HEK293T (cell line): ENCODE measurements at regions not wholly inside any gene's neighbourhood (a gene's known extent, or its start where the extent isn't known, plus 50 kb on each side); places are given as distances from the start of the nearest gene placed in this dataset.

Source experiments
- CTCF ChIA-PET: fragments of 350-600 bp; formaldehyde crosslinking; extraction: SDS; loops from one replicate; lab custom pipeline; 2021; ENCODE audit warnings: antibody characterized with exemption, inconsistent platforms; lab: Yijun Ruan, JAX
- POLR2A ChIA-PET: fragments of 350-600 bp; formaldehyde crosslinking; extraction: SDS; loops from one replicate; lab custom pipeline; 2020; ENCODE audit warnings: antibody characterized with exemption, inconsistent platforms; lab: Yijun Ruan, JAX
- DNase-seq: peaks from one replicate; pipeline ENCODE4 v3.0.0; 2012; ENCODE audit warnings: mixed read lengths; ENCODE audit errors: extremely low spot score
- ARNT ChIP-seq: fragments of 450-650 bp; IDR thresholded peaks from 2 replicates; pipeline ENCODE4 v1.6.1; 2017; ENCODE audit warnings: mild to moderate bottlenecking
- BHLHE40 ChIP-seq: fragments of 450-650 bp; IDR thresholded peaks from 2 replicates; pipeline ENCODE4 v1.6.1; 2016; ENCODE audit warnings: mild to moderate bottlenecking, moderate library complexity, borderline replicate concordance
- CTBP1 ChIP-seq: fragments of 450-650 bp; IDR thresholded peaks from 2 replicates; pipeline ENCODE4 v1.6.1; 2016; ENCODE audit warnings: borderline replicate concordance
- ELF4 ChIP-seq: fragments of 450-650 bp; IDR thresholded peaks from 2 replicates; pipeline ENCODE4 v1.6.1; 2017; ENCODE audit warnings: antibody characterized with exemption
- FOXA1 ChIP-seq: fragments of 450-650 bp; IDR thresholded peaks from 2 replicates; pipeline ENCODE4 v1.6.1; 2016; ENCODE audit warnings: mild to moderate bottlenecking
- FOXK2 ChIP-seq: fragments of 450-650 bp; IDR thresholded peaks from 2 replicates; pipeline ENCODE4 v1.6.1; 2016; ENCODE audit warnings: mild to moderate bottlenecking
- FOXM1 ChIP-seq: fragments of 450-650 bp; IDR thresholded peaks from 2 replicates; pipeline ENCODE4 v1.6.1; 2017; ENCODE audit warnings: mild to moderate bottlenecking, borderline replicate concordance
- HDGF ChIP-seq: fragments of 450-650 bp; IDR thresholded peaks from 2 replicates; pipeline ENCODE4 v1.6.1; 2017; ENCODE audit warnings: antibody characterized with exemption, borderline replicate concordance
- L3MBTL2 ChIP-seq: fragments of 450-650 bp; conservative IDR thresholded peaks from 2 replicates; pipeline ENCODE4 v1.6.1; 2016; ENCODE audit warnings: mild to moderate bottlenecking
- LEF1 ChIP-seq: fragments of 450-650 bp; IDR thresholded peaks from 2 replicates; pipeline ENCODE4 v1.6.1; 2017; ENCODE audit warnings: mild to moderate bottlenecking, borderline replicate concordance
- NFRKB ChIP-seq: fragments of 450-650 bp; IDR thresholded peaks from 2 replicates; pipeline ENCODE4 v1.6.1; 2016; ENCODE audit warnings: mild to moderate bottlenecking, moderate library complexity
- PKNOX1 ChIP-seq: fragments of 450-650 bp; IDR thresholded peaks from 2 replicates; pipeline ENCODE4 v1.6.1; 2016
- SP1 ChIP-seq: fragments of 450-650 bp; IDR thresholded peaks from 2 replicates; pipeline ENCODE4 v1.6.1; 2017
- SUZ12 ChIP-seq: fragments of 450-650 bp; IDR thresholded peaks from 2 replicates; pipeline ENCODE4 v1.6.1; 2016; ENCODE audit warnings: mild to moderate bottlenecking
- TARDBP ChIP-seq: fragments of 450-650 bp; IDR thresholded peaks from 2 replicates; pipeline ENCODE4 v1.6.1; 2016
- ZNF384 ChIP-seq: fragments of 450-650 bp; IDR thresholded peaks from 2 replicates; pipeline ENCODE4 v1.6.1; 2016

- TF ChIP-seq LEF1 (no peak), ZNF384 (no peak), NFRKB (no peak), SP1 (no peak), ARNT (no peak), BHLHE40 (no peak), FOXK2 (no peak), CTBP1 (no peak), HDGF (no peak), ELF4 (no peak), L3MBTL2 (no peak), TARDBP (no peak), SUZ12 (no peak), FOXA1 (no peak), PKNOX1 (no peak), FOXM1 (no peak)
- no peak for DNase-seq
- POLR2A ChIA-PET = no interaction called here
- CTCF ChIA-PET = no interaction called here
Observed at GRCh38 chrX:6778544-6779503, 243.9 kb upstream of the VCX3A start.

GRCh38 chrX:6777238-6778002, 242.5 kb upstream of the VCX3A start:
- ChIA-PET POLR2A (no interaction called here), CTCF (no interaction called here)
- TF ChIP-seq FOXA1 (no peak), FOXK2 (no peak), LEF1 (no peak), ARNT (no peak), ZNF384 (no peak), CTBP1 (no peak), SUZ12 (no peak), ELF4 (no peak), FOXM1 (no peak), BHLHE40 (no peak)
- no peak for DNase-seq

GRCh38 chrX:6770936-6771335, 236.0 kb upstream of the VCX3A start:
- DNase-seq = no peak
- CTCF ChIA-PET = no interaction called here
- TF ChIP-seq PKNOX1 (no peak), ZNF384 (no peak), FOXK2 (no peak), HDGF (no peak), BHLHE40 (no peak), SUZ12 (no peak), SP1 (no peak), ARNT (no peak), TARDBP (no peak), LEF1 (no peak), L3MBTL2 (no peak), FOXM1 (no peak), CTBP1 (no peak), ELF4 (no peak), FOXA1 (no peak), NFRKB (no peak)
- POLR2A ChIA-PET = no interaction called here

- CTCF ChIA-PET = no interaction called here
- POLR2A ChIA-PET = no interaction called here
- DNase-seq = no peak
- TF ChIP-seq SP1 (no peak), TARDBP (no peak), ZNF384 (no peak), HDGF (no peak), CTBP1 (no peak), ARNT (no peak), ELF4 (no peak), LEF1 (no peak), BHLHE40 (no peak), FOXK2 (no peak), PKNOX1 (no peak), SUZ12 (no peak)
Observed at GRCh38 chrX:6768881-6769280, 234.0 kb upstream of the VCX3A start.

GRCh38 chrX:6761251-6761650, 226.3 kb upstream of the VCX3A start:
- CTCF ChIA-PET = no interaction called here
- no peak for TF ChIP-seq ELF4
- TF ChIP-seq LEF1 = no peak
- TF ChIP-seq FOXM1 = no peak
- TF ChIP-seq NFRKB = no peak
- TF ChIP-seq SUZ12 = no peak
- TF ChIP-seq SP1 = no peak
- no peak for TF ChIP-seq ARNT
- no peak for TF ChIP-seq L3MBTL2
- no peak for TF ChIP-seq BHLHE40
- TF ChIP-seq ZNF384 = no peak
- DNase-seq = no peak
- POLR2A ChIA-PET = no interaction called here
